ENCODE measurements at regions not wholly inside any gene's neighbourhood (a gene's known extent, or its start where the extent isn't known, plus 50 kb on each side); places are given as distances from the start of the nearest gene placed in this dataset.

DNA sequence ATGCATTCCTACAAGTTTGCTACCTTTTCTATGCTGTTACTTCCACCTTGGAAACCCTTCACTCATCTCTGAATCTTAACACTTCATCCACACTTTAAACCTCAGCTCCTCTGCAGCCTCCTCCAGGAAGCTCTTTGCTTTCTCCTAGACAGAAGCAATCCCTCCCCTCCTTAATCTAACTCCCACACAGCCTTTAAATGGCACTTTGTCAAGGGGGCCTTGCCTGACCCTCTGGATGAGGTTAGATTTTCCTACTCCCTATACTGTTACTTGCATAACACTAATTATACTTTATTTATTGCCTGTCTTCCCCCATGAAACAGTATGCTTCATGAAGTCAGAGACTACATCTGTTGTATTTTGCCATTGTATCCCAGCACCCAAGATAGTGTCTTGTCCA lies 394.6 kb downstream of the MED13L start:
- no peak for TF ChIP-seq GATA3 (IDR thresholded peaks at IDR 0.05; ENCODE audit: low read depth, low read length)
- TF ChIP-seq GATA2 (IDR thresholded peaks at IDR 0.05; ENCODE audit: low read depth, low read length), result no peak
